K562 (cell line): ENCODE measurements at regions not wholly inside any gene's neighbourhood (a gene's known extent, or its start where the extent isn't known, plus 50 kb on each side); places are given as distances from the start of the nearest gene placed in this dataset.

Experiments
- ATAC-seq: fragments of 200-7000 bp; cut with Tn5 transposase; 3 replicates; pipeline ENCODE4 v1.9.1; 2020; ENCODE audit warnings: moderate library complexity
- BruUV-seq: library from RNA; stranded (reverse); fragments of 400-500 nt; replicated peaks from 2 replicates; lab custom pipeline; 2021; lab: Mats Ljungman, UMichigan
- CTCF ChIA-PET: fragments of 300-600 bp; formaldehyde crosslinking; extraction: SDS; loops from one replicate; lab custom pipeline; 2021; ENCODE audit warnings: low intra/inter-chr PET ratio; lab: Yijun Ruan, JAX
- POLR2A ChIA-PET: fragments of 300-600, 350-650 bp; sonication (Branson Sonifier 250); formaldehyde crosslinking; extraction: SDS; loops from one replicate; lab custom pipeline; 2021; ENCODE audit warnings: antibody characterized with exemption, inconsistent platforms; lab: Yijun Ruan, JAX
- DNase-seq, 4 experiments: peaks; one replicate each; pipeline versions ENCODE4 v3.0.0 to v3.0.0-alpha.2; 2011 to 2018; ENCODE audit warnings: low spot score in 3 of 4, mixed read lengths in 3 of 4; ENCODE audit errors: extremely low read depth in 1 of 4
- FAIRE-seq: peaks from 2 replicates; lab custom pipeline; 2011; peaks lifted over from hg19 to GRCh38; lab: Jason Lieb, UNC
- H2AFZ ChIP-seq: 2 replicates; pipeline ENCODE4 v1.6.0; 2011; ENCODE audit warnings: low read depth, low read length, control low read depth, inconsistent platforms
- H3K27ac ChIP-seq: fragments of 200-600 bp; 3 replicates; pipeline ENCODE4 v1.8.0; 2011; ENCODE audit warnings: low read depth, mild to moderate bottlenecking, control low read depth, inconsistent platforms, low read length, moderate library complexity, mixed read lengths; ENCODE audit errors: extremely low read depth
- H3K27me3 ChIP-seq, 2 experiments: fragments of 300-600 bp in 1 of 2; 2 replicates in 1 of 2; 3 replicates in 1 of 2; pipeline versions ENCODE4 v1.6.0 to v1.8.0; 2011; ENCODE audit warnings: inconsistent platforms in 2 of 2, low read length in 2 of 2, mild to moderate bottlenecking in 1 of 2, mixed read lengths in 1 of 2, moderate library complexity in 1 of 2; ENCODE audit not compliant: control insufficient read depth in 2 of 2, insufficient read depth in 2 of 2
- H3K36me3 ChIP-seq: fragments of 300-600 bp; 3 replicates; pipeline ENCODE4 v1.8.0; 2011; ENCODE audit warnings: mild to moderate bottlenecking, low read length, inconsistent platforms; ENCODE audit not compliant: control insufficient read depth, insufficient read depth
- H3K4me1 ChIP-seq, 2 experiments: fragments of 200-600 bp in 1 of 2; replicated peaks in 1 of 2; 2 replicates in 1 of 2; 3 replicates in 1 of 2; pipeline versions ENCODE4 v1.5.1 to v1.8.0; 2011; ENCODE audit warnings: inconsistent platforms in 2 of 2, low read length in 2 of 2, mild to moderate bottlenecking in 1 of 2, mixed read lengths in 1 of 2, moderate library complexity in 1 of 2; ENCODE audit not compliant: control insufficient read depth in 2 of 2, insufficient read depth in 2 of 2
- H3K4me2 ChIP-seq: 2 replicates; pipeline ENCODE4 v1.6.1; 2011; ENCODE audit warnings: low read length, control low read depth, inconsistent platforms, mixed read lengths; ENCODE audit not compliant: insufficient read depth
- H3K4me3 ChIP-seq: fragments of 200-600 bp; sonication (generic), shearing (Covaris generic); 2 replicates; pipeline ENCODE4 v1.5.1; 2016; ENCODE audit warnings: control low read depth, inconsistent platforms
- H3K79me2 ChIP-seq: fragments of 200-600 bp; 3 replicates; pipeline ENCODE4 v1.8.0; 2011; ENCODE audit warnings: low read length, inconsistent platforms; ENCODE audit not compliant: control insufficient read depth, insufficient read depth
- H3K9ac ChIP-seq, 2 experiments: 2 replicates each; pipeline versions ENCODE4 v1.6.0 to v1.6.1; 2011; ENCODE audit warnings: low read depth in 2 of 2, low read length in 2 of 2, control low read depth in 1 of 2, inconsistent platforms in 1 of 2, mild to moderate bottlenecking in 1 of 2, mixed read lengths in 1 of 2; ENCODE audit not compliant: insufficient read depth in 1 of 2
- H3K9me1 ChIP-seq: one replicate; pipeline ENCODE4 v1.6.0; 2011; ENCODE audit warnings: inconsistent platforms, mild to moderate bottlenecking, low read length, moderate library complexity; ENCODE audit not compliant: control insufficient read depth, insufficient read depth
- H3K9me3 ChIP-seq: replicated peaks from 2 replicates; pipeline ENCODE4 v1.5.1; 2011; ENCODE audit warnings: low read depth, low read length, inconsistent platforms; ENCODE audit not compliant: control insufficient read depth, insufficient read depth
- H4K20me1 ChIP-seq: replicated peaks from 2 replicates; pipeline ENCODE4 v1.6.1; 2011; ENCODE audit warnings: low read length, inconsistent platforms, mixed read lengths; ENCODE audit not compliant: control insufficient read depth, insufficient read depth
- KLF6 ChIP-seq: fragments of 250-450 bp; sonication (Bioruptor Pico); IDR thresholded peaks from 2 replicates; pipeline ENCODE4 v1.4.0; 2020; ENCODE audit warnings: mild to moderate bottlenecking, moderate library complexity, borderline replicate concordance
- MTA3 ChIP-seq: fragments of 450-650 bp; formaldehyde crosslinking; IDR thresholded peaks from 2 replicates; pipeline ENCODE4 v1.6.1; 2017; ENCODE audit warnings: mild to moderate bottlenecking, borderline replicate concordance
- NCOA2 ChIP-seq, 2 experiments: fragments of 450-650 bp; IDR thresholded peaks; 2 replicates each; pipeline ENCODE4 v1.6.1; 2018; ENCODE audit warnings: mild to moderate bottlenecking in 2 of 2, moderate library complexity in 1 of 2; ENCODE audit not compliant: partially characterized antibody in 2 of 2
- PHB2 ChIP-seq: fragments of 450-650 bp; IDR thresholded peaks from 2 replicates; pipeline ENCODE4 v1.6.1; 2017; ENCODE audit warnings: low read depth
- RB1 ChIP-seq: fragments of 450-650 bp; IDR thresholded peaks from 2 replicates; pipeline ENCODE4 v1.6.1; 2017; ENCODE audit warnings: low read depth, mild to moderate bottlenecking
- SAP30 ChIP-seq: fragments of 200-600 bp; sonication (generic); IDR thresholded peaks from 2 replicates; pipeline ENCODE4 v1.6.1; 2012; ENCODE audit warnings: borderline replicate concordance, low read depth, mild to moderate bottlenecking, moderate library complexity, low read length, control low read depth, inconsistent platforms; ENCODE audit not compliant: insufficient read depth, poor library complexity, severe bottlenecking
- in situ Hi-C: fragments of 300-500 bp; cut with MboI; formaldehyde crosslinking; loops from 4 replicates; pipeline ENCODE4 v1.15.0; 2018; ENCODE audit warnings: inconsistent platforms, mixed read lengths
- intact Hi-C: fragments of 100-400 bp; cut with micrococcal nuclease; formaldehyde crosslinking; loops from 2 replicates; pipeline ENCODE4 v1.14.2; 2022
- TF ChIP-seq, protein P1 (sequence below): fragments of 250-450 bp; sonication (Bioruptor Pico); IDR thresholded peaks from 2 replicates; pipeline ENCODE4 v1.8.0; 2022; ENCODE audit warnings: inconsistent platforms, mild to moderate bottlenecking, moderate library complexity, borderline replicate concordance
- TF ChIP-seq, protein P2 (sequence below): sonication (generic); formaldehyde crosslinking; IDR thresholded peaks from 2 replicates; pipeline ENCODE4 v1.8.0; 2023; ENCODE audit warnings: mild to moderate bottlenecking, missing genetic modification reagents
- TF ChIP-seq, protein P3 (sequence below): IDR thresholded peaks from 2 replicates; pipeline ENCODE4 v1.6.1; 2011; ENCODE audit not compliant: insufficient read length; ENCODE audit errors: extremely low read depth
- TF ChIP-seq, protein P4 (sequence below), 2 experiments: fragments of 150-350 bp in 1 of 2; IDR thresholded peaks; 2 replicates each; pipeline ENCODE4 v1.6.1; 2012 to 2016; ENCODE audit warnings: low read depth in 2 of 2, low read length in 2 of 2, mild to moderate bottlenecking in 1 of 2, moderate library complexity in 1 of 2

DNA sequence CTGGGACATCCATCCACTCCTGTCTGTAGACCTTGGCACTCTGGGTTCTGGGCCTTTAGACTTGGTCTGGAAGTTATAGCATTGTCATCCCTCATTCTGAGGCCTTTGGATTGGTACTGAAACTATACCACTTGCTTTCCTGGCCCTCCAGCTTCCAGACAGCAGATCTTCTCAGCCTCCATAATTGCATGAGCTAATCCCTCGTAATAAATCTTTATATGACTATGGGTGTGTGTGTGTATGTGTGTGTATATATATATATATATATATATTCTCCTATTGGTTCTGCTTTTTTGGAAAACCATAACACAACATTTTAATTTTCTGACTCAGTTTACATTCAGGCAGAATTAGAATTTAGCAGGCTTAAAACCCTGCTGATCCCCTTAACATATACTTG, 180.5 kb downstream of the ENC1 start (continued):
- TF ChIP-seq, protein P1, sequence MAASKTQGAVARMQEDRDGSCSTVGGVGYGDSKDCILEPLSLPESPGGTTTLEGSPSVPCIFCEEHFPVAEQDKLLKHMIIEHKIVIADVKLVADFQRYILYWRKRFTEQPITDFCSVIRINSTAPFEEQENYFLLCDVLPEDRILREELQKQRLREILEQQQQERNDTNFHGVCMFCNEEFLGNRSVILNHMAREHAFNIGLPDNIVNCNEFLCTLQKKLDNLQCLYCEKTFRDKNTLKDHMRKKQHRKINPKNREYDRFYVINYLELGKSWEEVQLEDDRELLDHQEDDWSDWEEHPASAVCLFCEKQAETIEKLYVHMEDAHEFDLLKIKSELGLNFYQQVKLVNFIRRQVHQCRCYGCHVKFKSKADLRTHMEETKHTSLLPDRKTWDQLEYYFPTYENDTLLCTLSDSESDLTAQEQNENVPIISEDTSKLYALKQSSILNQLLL (CRISPR knock-in tag) = no peak
- no peak for TF ChIP-seq MTA3
- TF ChIP-seq SAP30 = no peak
- no peak for TF ChIP-seq KLF6 (CRISPR knock-in tag)
- TF ChIP-seq PHB2 = no peak
- TF ChIP-seq, all 486 proteins: peak for 0

DNA sequence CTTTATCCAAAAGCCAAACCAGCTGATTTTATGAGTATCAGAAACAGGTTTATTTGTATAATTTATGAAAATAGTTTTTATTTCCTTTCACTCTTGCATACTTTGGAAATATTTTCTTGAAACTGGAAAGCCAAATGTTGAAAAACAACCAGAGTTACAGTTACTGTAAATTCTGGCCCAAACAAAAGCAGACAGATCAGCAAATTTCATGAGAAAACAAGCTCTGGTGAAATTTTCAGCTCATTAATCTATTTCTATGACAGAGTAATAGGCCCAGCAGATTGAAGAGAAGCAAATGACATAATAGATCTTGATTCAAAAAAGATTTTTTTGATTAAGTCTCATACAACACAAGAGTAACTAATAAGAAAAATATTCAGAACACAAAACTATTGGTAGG, 182.7 kb downstream of the ENC1 start:
- intact Hi-C loops = no loop called here
- no peaks in the 10 kb centered on the region for H3K4me1 ChIP-seq
- H3K4me3 ChIP-seq = no peak overlapping the region
- no peaks in the 10 kb centered on the region for H3K79me2 ChIP-seq
- no peak overlapping the region for H2AFZ ChIP-seq
- H3K27ac ChIP-seq = no peak overlapping the region
- no TSS peak for BruUV-seq
- FAIRE-seq = no peak
- no peak overlapping the region for H3K9ac ChIP-seq
- POLR2A ChIA-PET = no interaction called here
- H3K4me2 ChIP-seq = no peak overlapping the region
- CTCF ChIA-PET = no interaction called here
- no peaks in the 10 kb centered on the region for H4K20me1 ChIP-seq
- no peak for DNase-seq
- no peaks in the 10 kb centered on the region for H3K36me3 ChIP-seq
- no peaks in the 10 kb centered on the region for H3K9me1 ChIP-seq
- in situ Hi-C loops = no loop called here
- TF ChIP-seq, protein P2, sequence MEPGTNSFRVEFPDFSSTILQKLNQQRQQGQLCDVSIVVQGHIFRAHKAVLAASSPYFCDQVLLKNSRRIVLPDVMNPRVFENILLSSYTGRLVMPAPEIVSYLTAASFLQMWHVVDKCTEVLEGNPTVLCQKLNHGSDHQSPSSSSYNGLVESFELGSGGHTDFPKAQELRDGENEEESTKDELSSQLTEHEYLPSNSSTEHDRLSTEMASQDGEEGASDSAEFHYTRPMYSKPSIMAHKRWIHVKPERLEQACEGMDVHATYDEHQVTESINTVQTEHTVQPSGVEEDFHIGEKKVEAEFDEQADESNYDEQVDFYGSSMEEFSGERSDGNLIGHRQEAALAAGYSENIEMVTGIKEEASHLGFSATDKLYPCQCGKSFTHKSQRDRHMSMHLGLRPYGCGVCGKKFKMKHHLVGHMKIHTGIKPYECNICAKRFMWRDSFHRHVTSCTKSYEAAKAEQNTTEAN (CRISPR knock-in tag) = no peak
- TF ChIP-seq NCOA2 (IDR thresholded peaks at IDR 0.05; ENCODE audit: partially characterized antibody in 2 of 2) (no peak), SAP30 (no peak), RB1 (no peak)
- TF ChIP-seq, protein P3, sequence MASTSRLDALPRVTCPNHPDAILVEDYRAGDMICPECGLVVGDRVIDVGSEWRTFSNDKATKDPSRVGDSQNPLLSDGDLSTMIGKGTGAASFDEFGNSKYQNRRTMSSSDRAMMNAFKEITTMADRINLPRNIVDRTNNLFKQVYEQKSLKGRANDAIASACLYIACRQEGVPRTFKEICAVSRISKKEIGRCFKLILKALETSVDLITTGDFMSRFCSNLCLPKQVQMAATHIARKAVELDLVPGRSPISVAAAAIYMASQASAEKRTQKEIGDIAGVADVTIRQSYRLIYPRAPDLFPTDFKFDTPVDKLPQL = no peak
- TF ChIP-seq, protein P4, sequence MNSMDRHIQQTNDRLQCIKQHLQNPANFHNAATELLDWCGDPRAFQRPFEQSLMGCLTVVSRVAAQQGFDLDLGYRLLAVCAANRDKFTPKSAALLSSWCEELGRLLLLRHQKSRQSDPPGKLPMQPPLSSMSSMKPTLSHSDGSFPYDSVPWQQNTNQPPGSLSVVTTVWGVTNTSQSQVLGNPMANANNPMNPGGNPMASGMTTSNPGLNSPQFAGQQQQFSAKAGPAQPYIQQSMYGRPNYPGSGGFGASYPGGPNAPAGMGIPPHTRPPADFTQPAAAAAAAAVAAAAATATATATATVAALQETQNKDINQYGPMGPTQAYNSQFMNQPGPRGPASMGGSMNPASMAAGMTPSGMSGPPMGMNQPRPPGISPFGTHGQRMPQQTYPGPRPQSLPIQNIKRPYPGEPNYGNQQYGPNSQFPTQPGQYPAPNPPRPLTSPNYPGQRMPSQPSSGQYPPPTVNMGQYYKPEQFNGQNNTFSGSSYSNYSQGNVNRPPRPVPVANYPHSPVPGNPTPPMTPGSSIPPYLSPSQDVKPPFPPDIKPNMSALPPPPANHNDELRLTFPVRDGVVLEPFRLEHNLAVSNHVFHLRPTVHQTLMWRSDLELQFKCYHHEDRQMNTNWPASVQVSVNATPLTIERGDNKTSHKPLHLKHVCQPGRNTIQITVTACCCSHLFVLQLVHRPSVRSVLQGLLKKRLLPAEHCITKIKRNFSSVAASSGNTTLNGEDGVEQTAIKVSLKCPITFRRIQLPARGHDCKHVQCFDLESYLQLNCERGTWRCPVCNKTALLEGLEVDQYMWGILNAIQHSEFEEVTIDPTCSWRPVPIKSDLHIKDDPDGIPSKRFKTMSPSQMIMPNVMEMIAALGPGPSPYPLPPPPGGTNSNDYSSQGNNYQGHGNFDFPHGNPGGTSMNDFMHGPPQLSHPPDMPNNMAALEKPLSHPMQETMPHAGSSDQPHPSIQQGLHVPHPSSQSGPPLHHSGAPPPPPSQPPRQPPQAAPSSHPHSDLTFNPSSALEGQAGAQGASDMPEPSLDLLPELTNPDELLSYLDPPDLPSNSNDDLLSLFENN (IDR thresholded peaks at IDR 0.05; ENCODE audit: low read depth in 2 of 2, low read length in 2 of 2) = no peak
- ATAC-seq = no peak
- H3K9me3 ChIP-seq = no peaks in the 10 kb centered on the region
- H3K27me3 ChIP-seq = peaks cover 2 to 6% of the 10 kb centered on the region in 2 experiments; a peak in 3 of 5 replicates
